Thoracic aorta (tissue), 2 donors: ENCODE measurements at regions not wholly inside any gene's neighbourhood (a gene's known extent, or its start where the extent isn't known, plus 50 kb on each side); places are given as distances from the start of the nearest gene placed in this dataset.

ENCODE experiments used
- ATAC-seq: fragments of 150-250 bp; one replicate; pipeline ENCODE4 v1.8.0; 2017; ENCODE audit warnings: low read depth; ENCODE audit not compliant: insufficient number of reproducible peaks, low FRiP score
- DNase-seq: peaks from one replicate; pipeline ENCODE4 v3.0.0-alpha.2; 2020; ENCODE audit warnings: low spot score
- H3K27ac ChIP-seq, 2 donors: fragments of 200-600 bp; sonication (generic); 1 replicate in 1 of 2; 2 replicates in 1 of 2; pipeline ENCODE4 v1.5.1; 2016; ENCODE audit warnings: mild to moderate bottlenecking in 2 of 2, moderate library complexity in 2 of 2
- H3K27me3 ChIP-seq: fragments of 200-600 bp; sonication (generic); replicated peaks from 2 replicates; pipeline ENCODE4 v1.6.0; 2016; ENCODE audit warnings: mild to moderate bottlenecking; ENCODE audit not compliant: insufficient read depth
- H3K36me3 ChIP-seq: fragments of 200-600 bp; sonication (generic); one replicate; pipeline ENCODE4 v1.5.1; 2016
- H3K4me1 ChIP-seq, 2 donors: fragments of 200-600 bp; sonication (generic); 1 replicate in 1 of 2; 2 replicates in 1 of 2; pipeline versions ENCODE4 v1.5.1 to v1.6.0; 2016; ENCODE audit warnings: low read depth in 2 of 2, mild to moderate bottlenecking in 1 of 2; ENCODE audit not compliant: control insufficient read depth in 1 of 2
- H3K4me3 ChIP-seq: fragments of 200-600 bp; sonication (generic); 2 replicates; pipeline ENCODE4 v1.5.1; 2016; ENCODE audit warnings: mild to moderate bottlenecking
- H3K9me3 ChIP-seq: fragments of 200-600 bp; sonication (generic); 2 replicates; pipeline ENCODE4 v1.5.1; 2016
- CTCF ChIP-seq: fragments of 200-600 bp; sonication (generic); IDR thresholded peaks from one replicate; pipeline ENCODE4 v1.5.1; 2019; ENCODE audit warnings: antibody characterized with exemption

GRCh38 chr18:4878480-4878879 is 318.6 kb downstream of the AKAIN1 start:
- H3K9me3 ChIP-seq, result no peaks in the 10 kb centered on the region
- ATAC-seq (no peak), DNase-seq (no peak)

GRCh38 chr18:4871197-4871596 is 325.9 kb downstream of the AKAIN1 start:
- Histone ChIP-seq H3K27ac (no peak overlapping the region), H3K9me3 (peaks cover 5% of the 10 kb centered on the region), H3K4me3 (no peak overlapping the region), H3K27me3 (no peaks in the 10 kb centered on the region), H3K4me1 (no peaks in the 10 kb centered on the region), H3K36me3 (no peaks in the 10 kb centered on the region)
- no peak for DNase-seq
- no peak for TF ChIP-seq CTCF
- no peak for ATAC-seq

More at GRCh38 chr18:4878480-4878879, 318.6 kb downstream of the AKAIN1 start:
- no peaks in the 10 kb centered on the region for H3K4me1 ChIP-seq
- TF ChIP-seq CTCF, result no peak
- H3K27me3 ChIP-seq, result no peaks in the 10 kb centered on the region
- no peak overlapping the region for H3K4me3 ChIP-seq
- no peaks in the 10 kb centered on the region for H3K36me3 ChIP-seq
- no peak overlapping the region for H3K27ac ChIP-seq

- no peaks in the 10 kb centered on the region for H3K27me3 ChIP-seq
- H3K4me1 ChIP-seq, result peaks cover 0 to 4% of the 10 kb centered on the region in 2 donors
- ATAC-seq, result no peak
- TF ChIP-seq CTCF, result no peak
- H3K4me3 ChIP-seq, result no peak overlapping the region
- H3K36me3 ChIP-seq, result no peaks in the 10 kb centered on the region
- H3K27ac ChIP-seq, result no peak overlapping the region
- DNase-seq, result no peak
- peaks cover 5% of the 10 kb centered on the region for H3K9me3 ChIP-seq
These were observed 326.8 kb downstream of the AKAIN1 start for GRCh38 chr18:4870177-4870773.

GRCh38 chr18:4869155-4869554 is 327.9 kb downstream of the AKAIN1 start:
- H3K9me3 ChIP-seq, result peaks cover 5% of the 10 kb centered on the region
- peaks cover 0 to 4% of the 10 kb centered on the region in 2 donors for H3K4me1 ChIP-seq
- H3K36me3 ChIP-seq, result no peaks in the 10 kb centered on the region
- TF ChIP-seq CTCF, result no peak
- no peak overlapping the region for H3K27ac ChIP-seq
- no peaks in the 10 kb centered on the region for H3K27me3 ChIP-seq
- ATAC-seq, result no peak
- no peak overlapping the region for H3K4me3 ChIP-seq
- no peak for DNase-seq

GRCh38 chr18:4858379-4859127 is 338.5 kb downstream of the AKAIN1 start:
- H3K27me3 ChIP-seq, result no peaks in the 10 kb centered on the region
- no peaks in the 10 kb centered on the region for H3K36me3 ChIP-seq
- no peak for TF ChIP-seq CTCF
- DNase-seq (no peak), ATAC-seq (no peak)
- H3K27ac ChIP-seq, result no peak overlapping the region
- no peak overlapping the region for H3K4me3 ChIP-seq
- H3K9me3 ChIP-seq, result peaks cover 2% of the 10 kb centered on the region
- H3K4me1 ChIP-seq, result peaks cover 0 to 7% of the 10 kb centered on the region in 2 donors
